Neural cell (in vitro differentiated cells): ENCODE measurements at regions not wholly inside any gene's neighbourhood (a gene's known extent, or its start where the extent isn't known, plus 50 kb on each side); places are given as distances from the start of the nearest gene placed in this dataset.

Source experiments
- H2AFZ ChIP-seq: fragments of 200-600, 300-800 bp; sonication (generic), shearing (Covaris generic); 2 replicates; pipeline ENCODE4 v1.6.0; 2014; ENCODE audit warnings: low read depth, mild to moderate bottlenecking, antibody characterized with exemption, low read length, moderate library complexity
- H3F3A ChIP-seq: fragments of 200-600 bp; shearing (Covaris generic); 2 replicates; pipeline ENCODE4 v1.6.1; 2016; ENCODE audit warnings: mild to moderate bottlenecking, moderate library complexity, mixed read lengths, antibody characterized with exemption, low read length; ENCODE audit not compliant: insufficient read depth, poor library complexity, severe bottlenecking
- H3K27ac ChIP-seq: fragments of 200-600, 300-800 bp; sonication (generic), shearing (Covaris generic); 2 replicates; pipeline ENCODE4 v1.5.1; 2014; ENCODE audit warnings: mild to moderate bottlenecking, low read length, moderate library complexity
- H3K27me3 ChIP-seq: fragments of 300-800, 200-600 bp; sonication (generic), shearing (Covaris generic); 2 replicates; pipeline ENCODE4 v1.6.0; 2014; ENCODE audit warnings: mild to moderate bottlenecking, low read depth, low read length, moderate library complexity; ENCODE audit not compliant: insufficient read depth
- H3K36me3 ChIP-seq: fragments of 300-800, 200-600 bp; sonication (generic), shearing (Covaris generic); 2 replicates; pipeline ENCODE4 v1.5.1; 2014; ENCODE audit warnings: mild to moderate bottlenecking, antibody characterized with exemption, low read length, moderate library complexity; ENCODE audit not compliant: insufficient read depth
- H3K4me2 ChIP-seq: fragments of 300-800, 200-600 bp; sonication (generic), shearing (Covaris generic); 2 replicates; pipeline ENCODE4 v1.6.0; 2014; ENCODE audit warnings: mild to moderate bottlenecking, low read length
- H3K4me3 ChIP-seq: fragments of 300-800, 200-600 bp; sonication (generic), shearing (Covaris generic); 2 replicates; pipeline ENCODE4 v1.5.1; 2014; ENCODE audit warnings: mild to moderate bottlenecking, low read length, moderate library complexity
- H3K79me2 ChIP-seq: fragments of 200-600 bp; shearing (Covaris generic); replicated peaks from 2 replicates; pipeline ENCODE4 v1.6.0; 2014; ENCODE audit warnings: mild to moderate bottlenecking, low read length, moderate library complexity; ENCODE audit not compliant: insufficient read depth
- H3K9ac ChIP-seq: fragments of 300-800, 200-600 bp; sonication (generic), shearing (Covaris generic); 2 replicates; pipeline ENCODE4 v1.6.1; 2016; ENCODE audit warnings: mild to moderate bottlenecking, low read length, mixed read lengths
- H3K9me2 ChIP-seq: fragments of 200-600 bp; shearing (Covaris generic); 2 replicates; pipeline ENCODE4 v1.6.1; 2016; ENCODE audit warnings: mild to moderate bottlenecking, low read length, mixed read lengths; ENCODE audit not compliant: insufficient read depth
- H3K9me3 ChIP-seq: fragments of 200-600, 300-800 bp; sonication (generic), shearing (Covaris generic); 2 replicates; pipeline ENCODE4 v1.6.1; 2016; ENCODE audit warnings: mild to moderate bottlenecking, mixed run types, low read length, moderate library complexity, mixed read lengths
- H4K20me1 ChIP-seq: fragments of 200-600 bp; shearing (Covaris generic); 2 replicates; pipeline ENCODE4 v1.6.1; 2016; ENCODE audit warnings: mild to moderate bottlenecking, mixed run types; ENCODE audit not compliant: insufficient read depth
- CTCF ChIP-seq: fragments of 450-650 bp; IDR thresholded peaks from 2 replicates; pipeline ENCODE4 v1.5.1; 2014; ENCODE audit warnings: antibody characterized with exemption, mild to moderate bottlenecking, moderate library complexity; ENCODE audit not compliant: poor library complexity, severe bottlenecking
- EP300 ChIP-seq: fragments of 450-650 bp; conservative IDR thresholded peaks from 2 replicates; pipeline ENCODE4 v1.6.1; 2014; ENCODE audit warnings: antibody characterized with exemption, mild to moderate bottlenecking, moderate library complexity; ENCODE audit not compliant: poor library complexity, severe bottlenecking
- EZH2 ChIP-seq: fragments of 200-600, 300-800 bp; shearing (Covaris generic), sonication (generic); IDR thresholded peaks from 2 replicates; pipeline ENCODE4 v1.6.1; 2014; ENCODE audit warnings: antibody characterized with exemption, low read length, borderline replicate concordance, mild to moderate bottlenecking; ENCODE audit not compliant: insufficient read depth, poor library complexity, severe bottlenecking
- MXI1 ChIP-seq: fragments of 450-650 bp; conservative IDR thresholded peaks from 2 replicates; pipeline ENCODE4 v1.6.1; 2014; ENCODE audit warnings: antibody characterized with exemption, mild to moderate bottlenecking; ENCODE audit not compliant: poor library complexity, severe bottlenecking
- POLR2AphosphoS5 ChIP-seq: IDR thresholded peaks from 2 replicates; pipeline ENCODE4 v1.6.1; 2012
- RAD21 ChIP-seq: fragments of 450-650 bp; conservative IDR thresholded peaks from 2 replicates; pipeline ENCODE4 v1.6.1; 2014; ENCODE audit warnings: antibody characterized with exemption, mild to moderate bottlenecking, moderate library complexity
- REST ChIP-seq: IDR thresholded peaks from 2 replicates; pipeline ENCODE4 v1.6.1; 2012; ENCODE audit warnings: borderline replicate concordance
- SMC3 ChIP-seq: fragments of 450-650 bp; conservative IDR thresholded peaks from 2 replicates; pipeline ENCODE4 v1.6.1; 2014; ENCODE audit warnings: antibody characterized with exemption, mild to moderate bottlenecking, moderate library complexity; ENCODE audit not compliant: poor library complexity
- TAF1 ChIP-seq: IDR thresholded peaks from 2 replicates; pipeline ENCODE4 v1.6.1; 2012; ENCODE audit warnings: low read depth

GRCh38 chr4:151962138-151962823 is 201.5 kb upstream of the GATB start:
- H3K9ac ChIP-seq: no peak overlapping the region

GRCh38 chr4:151961456-151961855 is 200.6 kb upstream of the GATB start:
- no peaks in the 10 kb centered on the region for H3F3A ChIP-seq
- H2AFZ ChIP-seq: no peak overlapping the region
- no peaks in the 10 kb centered on the region for H3K79me2 ChIP-seq
- H3K36me3 ChIP-seq: no peaks in the 10 kb centered on the region
- no peaks in the 10 kb centered on the region for H3K27me3 ChIP-seq
- H3K9ac ChIP-seq: no peak overlapping the region
- H3K4me3 ChIP-seq: no peak overlapping the region
- no peak overlapping the region for H3K27ac ChIP-seq
- no peak overlapping the region for H3K4me2 ChIP-seq
- no peaks in the 10 kb centered on the region for H3K9me3 ChIP-seq
- no peaks in the 10 kb centered on the region for H4K20me1 ChIP-seq
- no peaks in the 10 kb centered on the region for H3K9me2 ChIP-seq
- no peak for TF ChIP-seq MXI1
- no peak for TF ChIP-seq SMC3
- no peak for TF ChIP-seq POLR2AphosphoS5
- TF ChIP-seq RAD21: no peak
- TF ChIP-seq EZH2: no peak
- TF ChIP-seq TAF1: no peak
- TF ChIP-seq REST: no peak

More at GRCh38 chr4:151962138-151962823, 201.5 kb upstream of the GATB start:
- no peaks in the 10 kb centered on the region for H3K9me3 ChIP-seq
- H4K20me1 ChIP-seq: no peaks in the 10 kb centered on the region
- no peaks in the 10 kb centered on the region for H3K27me3 ChIP-seq
- no peaks in the 10 kb centered on the region for H3K79me2 ChIP-seq
- no peak overlapping the region for H3K4me3 ChIP-seq
- no peak for TF ChIP-seq CTCF
- no peak for TF ChIP-seq REST
- TF ChIP-seq SMC3: no peak
- no peak for TF ChIP-seq POLR2AphosphoS5
- no peak for TF ChIP-seq RAD21
- no peak for TF ChIP-seq EZH2
- TF ChIP-seq MXI1: no peak
- TF ChIP-seq EP300: no peak
- no peak for TF ChIP-seq TAF1
- no peaks in the 10 kb centered on the region for H3K36me3 ChIP-seq
- H3F3A ChIP-seq: no peaks in the 10 kb centered on the region
- H2AFZ ChIP-seq: no peak overlapping the region
- no peak overlapping the region for H3K4me2 ChIP-seq
- no peaks in the 10 kb centered on the region for H3K9me2 ChIP-seq
- H3K27ac ChIP-seq: no peak overlapping the region
